Right ventricle myocardium inferior (tissue), 1 donor: ENCODE measurements at regions not wholly inside any gene's neighbourhood (a gene's known extent, or its start where the extent isn't known, plus 50 kb on each side); places are given as distances from the start of the nearest gene placed in this dataset.

Experiments
- ATAC-seq: fragments of 200-7000 bp; cut with Tn5 transposase; one replicate; pipeline ENCODE4 v1.9.1; 2020; ENCODE audit warnings: mild to moderate bottlenecking, moderate library complexity
- DNase-seq: peaks from one replicate; pipeline ENCODE4 v3.0.0; 2021; ENCODE audit errors: missing footprints
- intact Hi-C: fragments of 100-400 bp; cut with DNase I; formaldehyde crosslinking; loops from one replicate; pipeline ENCODE4 v1.11.0; 2022
- donor health status: DM: no; HTN: yes; CAD: no; lungs with severe emphysema.

GRCh38 chr2:156177654-156178053, 154.9 kb downstream of the NR4A2 start:
- no peak for DNase-seq
- ATAC-seq, result no peak
- intact Hi-C loops, result no loop called here

- no peak for DNase-seq
- intact Hi-C loops, result no loop called here
- no peak for ATAC-seq
Measured at GRCh38 chr2:156175946-156176345, 156.6 kb downstream of the NR4A2 start.

GRCh38 chr2:156170929-156171328, 161.6 kb downstream of the NR4A2 start:
- ATAC-seq, result no peak
- DNase-seq, result no peak
- intact Hi-C loops, result no loop called here

- intact Hi-C loops, result no loop called here
- ATAC-seq, result no peak
- no peak for DNase-seq
Measured at GRCh38 chr2:156165742-156166141, 166.8 kb downstream of the NR4A2 start.

GRCh38 chr2:156164091-156164720, 168.3 kb downstream of the NR4A2 start:
- DNase-seq (no peak), ATAC-seq (no peak)
- intact Hi-C loops, result no loop called here

GRCh38 chr2:156158808-156159207, 173.7 kb downstream of the NR4A2 start:
- intact Hi-C loops, result no loop called here
- DNase-seq (no peak), ATAC-seq (no peak)

- no peak for ATAC-seq
- intact Hi-C loops, result no loop called here
- no peak for DNase-seq
Measured at GRCh38 chr2:156157670-156158069, 174.9 kb downstream of the NR4A2 start.

GRCh38 chr2:156156580-156156979, 175.9 kb downstream of the NR4A2 start:
- ATAC-seq (no peak), DNase-seq (no peak)

GRCh38 chr2:156155319-156155718, 177.2 kb downstream of the NR4A2 start:
- DNase-seq, result no peak
- intact Hi-C loops, result no loop called here
- ATAC-seq, result no peak

More at GRCh38 chr2:156156580-156156979, 175.9 kb downstream of the NR4A2 start:
- intact Hi-C loops, result no loop called here

GRCh38 chr2:156151351-156151750, 181.2 kb downstream of the NR4A2 start:
- intact Hi-C loops, result no loop called here
- DNase-seq (no peak), ATAC-seq (no peak)

- DNase-seq (no peak), ATAC-seq (no peak)
Measured at GRCh38 chr2:156147594-156148330, 184.8 kb downstream of the NR4A2 start.

GRCh38 chr2:156145976-156146375, 186.5 kb downstream of the NR4A2 start:
- no peak for ATAC-seq
- no peak for DNase-seq
- intact Hi-C loops, result no loop called here

More at GRCh38 chr2:156147594-156148330, 184.8 kb downstream of the NR4A2 start:
- intact Hi-C loops, result no loop called here

GRCh38 chr2:156145469-156145868, 187.1 kb downstream of the NR4A2 start:
- ATAC-seq (no peak), DNase-seq (no peak)
- intact Hi-C loops, result no loop called here

- ATAC-seq, result no peak
Measured at GRCh38 chr2:156136566-156136965, 196.0 kb downstream of the NR4A2 start.

GRCh38 chr2:156134887-156135286, 197.6 kb downstream of the NR4A2 start:
- ATAC-seq, result no peak
- intact Hi-C loops, result no loop called here

More at GRCh38 chr2:156136566-156136965, 196.0 kb downstream of the NR4A2 start:
- no peak for DNase-seq
- intact Hi-C loops, result no loop called here

GRCh38 chr2:156132941-156133340, 199.6 kb downstream of the NR4A2 start:
- DNase-seq, result no peak
- ATAC-seq, result no peak
- intact Hi-C loops, result no loop called here

More at GRCh38 chr2:156134887-156135286, 197.6 kb downstream of the NR4A2 start:
- no peak for DNase-seq

GRCh38 chr2:156132130-156132529, 200.4 kb downstream of the NR4A2 start:
- DNase-seq (no peak), ATAC-seq (no peak)
- intact Hi-C loops, result no loop called here

- ATAC-seq, result no peak
- intact Hi-C loops, result no loop called here
Measured at GRCh38 chr2:156129227-156129626, 203.3 kb downstream of the NR4A2 start.

GRCh38 chr2:156125018-156125417, 207.5 kb downstream of the NR4A2 start:
- intact Hi-C loops, result no loop called here
- no peak for DNase-seq
- no peak for ATAC-seq

More at GRCh38 chr2:156129227-156129626, 203.3 kb downstream of the NR4A2 start:
- no peak for DNase-seq

- intact Hi-C loops, result no loop called here
- no peak for DNase-seq
- no peak for ATAC-seq
Measured at GRCh38 chr2:156124458-156124857, 208.1 kb downstream of the NR4A2 start.
